ENCODE measurements at regions not wholly inside any gene's neighbourhood (a gene's known extent, or its start where the extent isn't known, plus 50 kb on each side); places are given as distances from the start of the nearest gene placed in this dataset.

DNA sequence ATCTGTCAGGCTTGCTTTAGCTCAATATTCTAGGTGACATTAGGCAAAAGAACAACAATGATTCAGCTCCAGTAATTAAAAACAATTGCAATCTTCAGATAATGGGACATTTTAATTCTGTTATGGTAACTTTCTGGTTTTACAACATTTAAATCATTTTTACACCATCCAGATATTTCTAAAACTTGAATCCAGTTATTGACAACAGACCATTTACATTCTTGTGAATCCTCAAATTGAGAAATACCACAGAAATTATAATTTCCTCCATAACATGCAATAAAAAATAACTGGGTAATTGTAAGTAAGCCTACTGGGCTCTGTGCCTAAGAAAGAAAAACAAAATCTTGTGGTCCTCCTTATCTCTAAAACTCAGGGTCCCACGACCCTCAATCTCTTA lies 195.0 kb upstream of the S100G start:
- no peak for DNase-seq

DNA sequence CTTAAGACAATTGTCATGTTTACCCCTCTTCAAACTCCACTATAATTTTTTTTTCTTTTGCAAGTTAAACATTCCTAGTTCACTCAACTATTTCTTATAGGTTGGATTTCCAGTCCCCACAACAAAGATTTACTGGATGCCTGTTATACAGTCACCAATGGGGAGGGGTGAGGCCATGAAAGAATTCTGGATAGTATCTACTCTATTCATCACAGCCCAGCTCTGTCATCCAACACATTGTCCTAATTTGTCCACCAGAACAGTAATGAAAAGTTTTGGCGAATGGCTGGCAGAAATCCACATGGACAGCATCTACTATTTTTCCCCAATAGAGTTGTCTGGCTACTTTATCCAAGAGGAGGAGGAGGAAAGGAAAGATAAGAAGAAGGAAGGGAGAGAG lies 192.7 kb upstream of the S100G start:
- no peak for DNase-seq

DNA sequence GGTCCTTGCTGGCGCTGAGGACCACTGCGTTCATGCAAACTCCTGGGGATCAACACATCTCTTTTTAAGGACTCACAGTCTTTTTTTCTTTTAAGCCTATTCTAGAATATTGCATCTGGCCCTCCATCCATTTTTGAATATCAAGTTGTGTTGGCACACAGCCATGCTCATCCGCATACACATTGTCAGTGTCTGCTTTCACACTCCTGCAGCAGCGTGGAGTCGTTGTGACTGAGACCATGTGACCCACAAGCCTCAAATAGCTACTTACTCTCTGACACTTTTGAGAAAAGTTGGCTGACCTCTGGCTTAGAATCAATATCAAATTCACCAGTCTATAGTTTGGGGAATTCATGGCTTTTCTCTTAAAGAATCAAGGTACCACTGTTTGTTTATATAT lies 191.8 kb upstream of the S100G start:
- no peak for DNase-seq

DNA sequence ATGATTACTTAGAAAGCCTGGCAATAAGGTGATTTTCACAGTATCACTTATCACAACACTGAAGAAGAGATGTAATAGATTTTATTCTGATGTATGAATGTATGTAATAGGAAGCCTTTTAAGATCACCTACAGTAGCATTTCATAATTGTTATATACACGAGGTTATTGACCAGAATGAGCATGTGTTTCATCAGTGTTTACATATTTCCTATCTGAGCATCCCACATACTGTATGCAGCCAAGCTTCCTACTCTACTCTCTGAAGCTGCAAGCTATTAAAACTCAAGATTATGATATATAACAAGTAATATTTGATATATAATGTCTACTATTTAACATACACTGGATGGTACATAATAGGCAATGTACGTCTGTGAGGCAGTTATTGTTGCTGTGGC lies 190.9 kb upstream of the S100G start:
- DNase-seq: no peak

DNA sequence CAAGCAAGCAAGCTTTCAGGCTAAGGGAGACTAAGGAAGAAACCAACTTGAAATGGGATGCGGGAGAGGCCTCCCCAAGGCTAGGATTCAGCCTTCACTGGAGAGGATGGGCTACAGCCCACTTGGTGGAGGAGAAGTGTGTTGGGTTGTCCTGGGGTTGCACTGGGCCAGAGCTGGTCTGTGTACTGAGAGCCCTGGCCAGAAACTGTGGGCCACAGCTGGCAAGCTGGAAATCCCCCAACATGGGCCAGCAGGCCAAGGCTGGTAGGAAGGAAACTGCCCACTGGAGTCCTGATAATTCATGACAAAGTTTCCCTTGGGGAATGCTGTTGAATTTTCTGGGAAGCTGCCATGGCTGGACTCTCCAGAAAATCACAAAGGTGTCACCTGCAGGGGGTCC lies 188.0 kb upstream of the S100G start:
- DNase-seq: no peak

DNA sequence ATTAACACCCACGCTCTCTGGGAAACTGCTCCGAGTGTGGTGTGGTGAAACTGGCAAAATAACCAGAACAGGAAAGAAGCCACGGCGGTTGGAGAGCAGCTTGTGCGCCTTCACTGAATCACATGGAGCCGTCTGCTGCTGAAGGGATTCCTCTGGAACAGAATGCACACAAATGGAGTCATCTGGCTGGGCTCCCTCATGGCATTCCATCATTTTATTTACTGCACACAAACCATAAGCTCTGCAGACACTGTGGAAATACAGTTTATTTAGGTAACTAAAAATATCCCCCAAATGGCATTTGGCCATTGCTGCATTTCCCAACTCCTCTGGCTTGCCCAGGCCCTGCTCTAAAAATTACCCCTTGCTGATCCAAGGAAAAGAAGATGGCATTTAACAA lies 187.0 kb upstream of the S100G start:
- DNase-seq: peak; percentile 69

DNA sequence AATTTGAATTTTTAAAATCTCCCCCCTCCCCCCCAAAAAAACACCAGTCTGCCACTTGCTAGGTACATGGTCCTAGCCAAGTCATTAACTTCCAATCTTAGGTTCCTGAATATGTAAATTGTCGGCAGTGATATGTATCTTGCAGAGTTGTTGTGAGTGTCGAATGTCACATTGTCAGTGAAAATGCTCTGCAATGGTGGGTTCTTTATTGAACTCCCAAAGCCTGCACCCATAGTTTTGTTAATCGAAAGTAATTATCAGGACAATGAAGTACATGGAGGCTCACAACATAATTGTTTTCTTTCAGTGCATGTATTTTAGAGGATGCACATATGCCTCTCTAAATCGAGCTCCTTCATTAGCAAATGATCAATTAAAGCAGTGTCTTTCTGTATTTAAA lies 185.6 kb upstream of the S100G start:
- no peak for DNase-seq

DNA sequence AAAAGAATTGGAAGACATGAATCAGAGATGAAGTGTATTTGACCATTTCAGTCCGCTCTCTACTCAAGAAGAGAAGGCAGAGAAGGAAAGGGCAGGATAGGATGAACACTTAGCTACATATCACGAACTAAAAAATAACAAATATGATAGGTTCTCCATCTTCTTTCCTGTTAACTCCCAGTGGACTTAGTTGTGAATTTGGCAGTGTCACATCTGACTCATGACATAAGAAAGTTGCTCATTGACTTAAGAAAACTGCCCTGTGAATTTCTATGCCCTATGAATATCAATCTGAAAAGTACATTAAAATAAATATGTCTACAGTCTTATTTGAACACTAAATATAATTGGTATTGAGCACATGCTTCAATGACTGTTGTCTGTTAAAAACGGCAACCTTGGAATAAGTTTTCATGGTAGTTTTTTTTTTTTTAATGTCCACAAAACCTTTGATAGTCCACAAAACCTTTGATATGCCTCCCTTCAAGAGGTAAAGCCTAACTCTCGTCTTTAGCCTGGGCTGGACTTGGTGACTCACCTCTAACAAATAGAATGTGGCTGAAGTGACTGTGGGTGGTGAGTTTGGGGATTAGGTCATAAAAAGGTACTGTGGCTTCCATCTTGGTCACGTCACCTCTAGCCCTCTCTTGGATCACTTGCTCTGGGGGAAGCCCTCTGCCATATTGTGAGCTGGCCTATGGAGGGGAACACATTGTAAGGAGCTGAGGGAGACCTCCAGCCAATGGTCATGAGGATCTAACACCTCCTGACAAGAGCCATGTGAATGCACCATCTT lies 184.7 kb upstream of the S100G start:
- DNase-seq: no peak

DNA sequence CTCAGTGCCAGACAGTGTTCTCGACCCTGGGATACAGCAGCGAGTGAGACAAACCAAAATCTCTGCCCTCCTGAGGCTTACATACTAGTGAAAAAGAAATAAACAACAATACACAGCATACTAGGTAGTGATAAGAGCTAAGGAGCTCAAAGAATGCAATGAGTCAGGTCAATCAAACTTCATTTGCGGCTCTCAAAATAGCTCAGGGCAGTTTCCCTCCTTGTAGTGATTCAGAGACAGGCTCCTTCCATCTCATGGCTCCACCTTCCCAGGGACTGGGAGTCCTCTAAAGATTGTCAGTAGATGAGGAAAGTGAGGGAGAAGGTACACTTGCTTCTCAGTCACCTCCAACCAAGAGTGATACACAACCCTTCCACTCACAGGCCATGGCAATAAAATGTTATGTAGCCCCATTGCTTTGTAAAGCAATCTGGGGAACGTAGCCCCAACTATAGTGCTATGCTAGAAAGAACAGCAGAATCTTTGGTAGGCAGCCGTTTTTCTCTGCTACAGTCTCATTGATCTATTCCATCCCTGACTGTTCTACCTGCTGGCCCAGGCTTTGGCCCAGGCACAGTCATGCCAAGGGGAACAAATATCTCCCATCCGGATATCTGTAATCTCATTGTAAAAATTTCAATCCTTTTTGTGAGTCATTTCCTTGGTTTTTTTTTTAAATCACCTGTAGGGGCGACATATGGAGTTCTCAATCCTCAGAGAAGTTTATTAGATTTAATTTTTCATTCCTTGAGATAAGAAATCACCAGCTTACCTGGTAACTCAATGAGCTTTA lies 183.1 kb upstream of the S100G start:
- peak; percentile 39 for DNase-seq

DNA sequence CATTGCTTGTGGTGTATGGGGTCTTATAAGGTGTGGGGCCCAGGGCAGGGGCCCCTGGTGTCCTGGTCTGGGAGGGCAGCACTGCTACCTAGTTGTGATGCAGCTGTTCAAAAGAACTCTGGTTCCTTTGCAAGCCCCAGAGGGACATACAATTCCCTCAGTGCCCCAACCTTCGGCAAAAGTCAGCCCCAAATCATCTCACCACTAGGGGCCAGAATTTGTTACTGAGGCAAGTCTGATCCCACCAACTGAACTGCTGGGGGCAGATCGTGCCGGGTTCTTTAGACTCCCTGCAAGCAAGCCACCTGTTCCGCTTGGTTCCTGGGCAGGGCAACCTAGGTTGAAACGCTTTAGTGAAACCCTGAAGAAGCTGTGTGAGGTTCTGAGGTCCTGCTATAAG lies 180.1 kb upstream of the S100G start:
- no peak for DNase-seq

DNA sequence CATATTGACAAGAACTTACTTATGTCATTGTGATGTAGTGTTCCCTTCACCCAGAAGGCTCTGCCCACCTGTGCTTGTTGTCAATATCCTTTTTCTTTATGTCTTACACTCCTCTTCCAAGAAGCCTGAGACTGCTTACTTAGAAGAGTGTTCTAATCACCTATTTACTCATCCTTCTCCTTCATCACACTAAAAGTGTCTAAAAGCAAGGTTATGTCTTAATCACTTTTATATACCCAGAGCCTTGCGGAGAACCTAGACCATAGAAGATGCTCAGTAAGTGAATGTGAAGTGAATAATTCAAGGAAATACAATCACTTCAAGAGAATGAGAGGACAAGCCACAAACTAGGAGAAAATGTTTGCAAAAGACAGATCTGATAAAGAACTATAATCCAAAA lies 177.6 kb upstream of the S100G start:
- no peak for DNase-seq

DNA sequence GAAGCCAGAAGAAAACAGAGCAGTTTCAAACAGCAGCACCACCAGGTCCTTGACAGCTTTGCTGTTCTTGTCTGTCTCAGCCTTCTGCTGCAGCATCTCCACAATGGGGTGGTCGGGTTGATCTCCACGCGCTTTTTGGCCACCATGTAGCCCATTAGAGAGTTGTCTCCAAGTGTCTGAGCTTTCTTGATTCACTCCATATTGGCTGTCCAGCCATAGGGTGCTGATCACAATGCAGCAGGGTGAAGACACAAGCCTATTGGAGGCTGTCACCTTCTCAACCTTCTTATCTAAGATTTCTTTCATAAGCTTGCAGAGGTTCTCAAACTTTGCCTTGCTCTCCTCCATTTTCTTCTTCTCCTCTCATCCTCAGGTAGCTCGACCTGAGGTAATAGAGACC lies 175.4 kb upstream of the S100G start:
- no peak for DNase-seq

DNA sequence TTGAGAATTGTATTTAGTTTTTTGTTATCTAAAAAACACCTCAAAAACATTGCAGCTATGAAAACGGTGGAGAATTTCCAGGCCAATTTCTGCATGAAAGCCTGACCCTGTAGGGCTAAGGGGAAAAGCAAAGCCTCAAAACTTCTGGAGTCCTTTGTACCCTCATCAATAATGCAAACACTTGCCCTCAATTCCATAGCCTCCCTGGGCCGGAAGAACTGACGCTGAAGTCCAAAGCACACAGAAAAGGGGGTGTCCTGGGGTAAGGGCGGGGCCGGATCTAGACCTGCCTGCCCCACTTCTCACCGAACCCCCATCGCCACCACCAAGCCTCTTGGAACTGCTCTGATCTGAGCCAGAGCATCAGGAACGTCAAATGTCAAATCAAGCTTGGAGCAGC lies 173.9 kb upstream of the S100G start:
- no peak for DNase-seq

DNA sequence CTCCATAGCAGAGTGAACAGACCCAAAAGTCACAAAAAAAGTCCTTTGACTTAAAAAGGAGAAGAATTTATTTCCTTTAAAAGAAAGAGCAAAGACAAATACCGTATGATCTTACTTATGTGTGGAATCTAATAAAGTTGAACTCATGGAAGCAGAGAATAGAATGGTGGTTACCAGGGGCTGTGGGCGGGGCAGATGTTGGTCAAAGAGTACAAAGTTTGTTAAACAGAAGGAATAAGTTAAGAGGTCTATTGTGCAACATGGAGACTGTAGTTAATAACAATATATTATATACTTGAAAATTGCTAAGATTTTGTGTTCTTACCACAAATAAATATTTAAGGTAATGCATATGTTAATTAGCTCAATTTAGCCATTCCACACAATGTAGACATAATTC lies 173.3 kb upstream of the S100G start:
- no peak for DNase-seq

DNA sequence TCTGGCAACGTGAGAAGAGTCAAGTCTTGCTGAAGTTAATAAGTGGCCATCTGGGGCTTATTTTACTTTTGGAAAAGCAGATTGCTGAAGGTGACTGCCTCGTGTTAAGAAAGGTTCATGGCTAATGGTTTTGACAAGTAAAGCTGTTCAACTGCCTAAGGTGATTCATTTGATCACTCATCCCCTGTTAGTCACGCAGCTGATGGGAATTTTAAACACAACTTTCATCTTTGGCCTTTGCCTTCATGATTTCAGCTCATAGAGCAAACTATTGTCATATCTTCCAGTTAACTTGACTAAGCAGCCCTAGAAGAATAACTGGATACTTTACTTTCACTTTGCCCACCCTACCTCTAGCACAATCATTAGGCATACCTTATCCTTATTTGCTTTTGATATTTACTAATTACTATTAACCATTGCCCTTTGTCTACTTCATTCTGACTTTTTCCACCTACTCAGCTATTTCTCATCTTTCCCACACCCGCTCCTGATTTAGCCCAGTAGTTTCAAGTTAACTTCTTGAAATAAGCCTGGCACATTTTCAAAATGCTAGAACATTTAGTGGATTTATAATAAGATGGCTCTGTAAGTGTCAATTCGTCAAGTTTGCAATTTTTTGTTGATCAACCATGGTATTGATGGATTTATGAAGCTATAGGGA lies 170.6 kb upstream of the S100G start:
- DNase-seq: peak; percentile 73

DNA sequence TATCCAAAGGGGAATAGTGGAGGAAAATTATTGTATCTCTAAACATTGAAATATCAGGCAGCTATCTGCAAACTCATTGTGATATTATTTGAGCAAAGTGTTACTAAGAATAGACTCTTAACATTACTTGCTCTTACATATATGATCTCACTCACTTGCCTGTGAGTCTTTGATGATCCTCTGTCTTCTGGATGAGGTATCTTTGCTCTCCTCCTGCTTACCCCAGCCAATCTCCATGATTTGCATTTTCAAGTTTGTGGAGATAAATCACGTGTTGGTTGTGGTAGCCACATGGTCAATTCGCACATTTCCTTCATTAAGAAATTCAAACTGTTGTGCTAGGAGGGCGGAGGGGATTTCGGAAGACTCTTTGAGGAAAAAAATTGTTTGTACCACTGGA lies 169.9 kb upstream of the S100G start:
- DNase-seq: no peak

DNA sequence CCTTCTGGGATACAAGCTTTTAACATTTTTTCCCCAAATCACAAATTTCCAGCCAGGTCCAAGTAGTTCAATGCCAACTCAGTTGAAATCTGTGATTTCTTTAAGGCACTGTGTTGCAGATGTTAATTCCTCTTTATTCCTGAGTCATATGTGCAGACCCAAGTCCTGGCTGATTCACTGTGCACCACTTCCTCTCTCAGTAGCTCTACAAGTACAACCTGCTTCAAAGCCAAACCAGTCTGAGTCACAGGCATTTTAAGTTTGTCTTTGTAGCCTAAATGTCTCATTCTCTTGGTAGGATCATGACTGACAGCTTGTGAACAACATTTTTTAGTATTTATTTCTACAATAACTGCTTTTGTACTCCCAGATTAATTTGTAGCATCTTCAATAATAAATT lies 165.6 kb upstream of the S100G start:
- DNase-seq: peak; percentile 95

DNA sequence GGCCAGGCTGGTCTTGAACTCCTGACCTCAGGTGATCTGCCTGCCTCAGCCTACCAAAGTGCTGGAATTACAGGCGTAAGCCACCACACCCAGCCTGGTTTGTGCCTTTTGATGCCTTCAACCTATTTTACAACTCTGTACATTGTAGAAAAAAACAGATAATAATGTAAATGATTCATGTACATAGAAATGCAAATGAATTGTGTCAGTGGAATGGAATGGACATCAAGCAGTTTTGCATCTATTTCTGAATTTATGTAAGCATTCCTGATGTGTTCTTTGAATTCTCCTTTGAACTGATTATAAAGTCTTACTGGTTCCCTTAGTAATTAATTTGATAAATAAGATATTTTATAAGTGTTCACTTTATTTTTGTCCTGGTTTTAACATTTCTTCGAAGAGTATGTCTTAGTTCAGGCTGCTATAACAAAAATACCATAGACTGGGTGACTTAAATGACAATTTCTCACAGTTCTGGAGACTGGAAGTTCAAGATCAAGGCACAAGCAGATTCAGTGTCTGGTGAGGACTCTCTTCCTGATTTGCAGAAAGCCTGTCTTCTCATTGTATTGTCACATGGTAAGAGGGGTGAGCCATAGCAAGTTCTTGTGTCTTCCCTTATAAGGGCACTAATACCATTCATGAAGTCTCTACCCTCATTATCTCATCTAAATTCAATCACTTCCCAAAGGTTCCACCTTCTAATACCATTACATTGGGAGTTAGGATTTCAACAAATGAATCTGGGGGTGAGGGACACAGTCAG lies 162.2 kb upstream of the S100G start:
- peak; percentile 61 for DNase-seq

DNA sequence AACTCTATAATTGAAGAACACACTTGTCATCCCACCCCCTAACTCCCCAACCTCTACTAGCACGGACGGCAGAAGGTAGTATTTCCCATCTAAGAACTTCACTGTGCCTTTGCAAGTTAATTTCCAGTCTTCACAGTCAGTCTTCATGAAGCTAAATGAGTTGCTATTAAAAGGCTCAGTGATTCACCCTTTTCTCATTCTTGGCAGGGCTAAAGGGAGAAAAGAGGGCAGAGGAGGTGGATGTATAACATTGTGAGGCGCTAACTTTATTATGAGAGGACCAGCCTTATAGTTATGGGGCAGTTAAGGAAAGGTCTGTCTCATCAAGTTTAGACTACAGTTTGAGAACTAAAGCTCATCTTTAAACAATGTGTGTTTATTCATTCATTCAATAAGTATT lies 161.0 kb upstream of the S100G start:
- DNase-seq: peak; percentile 21

DNA sequence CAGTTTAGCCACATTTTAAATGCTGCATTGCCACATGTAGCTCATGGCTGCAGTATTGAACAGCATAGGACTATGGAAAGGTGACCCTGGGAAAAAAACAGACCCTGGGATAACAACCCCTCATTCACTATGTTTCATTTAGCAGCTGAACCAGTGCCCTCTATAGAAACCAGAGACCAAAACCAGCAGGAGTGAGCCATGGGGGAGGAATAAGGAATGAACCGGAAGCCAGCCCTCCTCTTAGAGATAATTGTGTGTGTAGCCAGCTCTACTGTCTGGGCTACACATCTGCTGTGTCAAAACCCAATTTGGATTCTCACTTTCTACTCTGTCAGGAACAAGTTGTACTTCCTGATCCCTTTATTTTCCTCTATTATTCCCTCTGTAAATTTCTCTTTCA lies 158.5 kb upstream of the S100G start:
- DNase-seq: no peak

DNA sequence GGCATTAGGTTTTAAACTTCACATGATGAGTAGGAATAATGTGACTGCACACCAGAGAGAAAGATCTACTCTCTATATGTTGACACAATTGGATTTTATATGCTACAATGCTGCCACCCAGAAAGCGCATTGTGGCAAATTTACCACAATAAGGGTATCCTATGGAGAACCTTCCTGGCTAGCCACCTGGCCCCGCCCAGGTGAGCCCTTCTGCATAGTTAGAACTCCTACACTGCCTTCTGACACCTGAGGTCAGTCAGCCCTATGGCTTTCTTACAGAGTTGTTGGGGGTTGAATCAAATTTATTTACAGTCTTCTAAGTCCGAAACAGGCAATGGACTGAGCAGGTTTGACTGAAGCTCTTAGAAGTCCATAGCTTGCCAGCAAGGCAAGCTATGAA lies 153.8 kb upstream of the S100G start:
- DNase-seq: no peak

DNA sequence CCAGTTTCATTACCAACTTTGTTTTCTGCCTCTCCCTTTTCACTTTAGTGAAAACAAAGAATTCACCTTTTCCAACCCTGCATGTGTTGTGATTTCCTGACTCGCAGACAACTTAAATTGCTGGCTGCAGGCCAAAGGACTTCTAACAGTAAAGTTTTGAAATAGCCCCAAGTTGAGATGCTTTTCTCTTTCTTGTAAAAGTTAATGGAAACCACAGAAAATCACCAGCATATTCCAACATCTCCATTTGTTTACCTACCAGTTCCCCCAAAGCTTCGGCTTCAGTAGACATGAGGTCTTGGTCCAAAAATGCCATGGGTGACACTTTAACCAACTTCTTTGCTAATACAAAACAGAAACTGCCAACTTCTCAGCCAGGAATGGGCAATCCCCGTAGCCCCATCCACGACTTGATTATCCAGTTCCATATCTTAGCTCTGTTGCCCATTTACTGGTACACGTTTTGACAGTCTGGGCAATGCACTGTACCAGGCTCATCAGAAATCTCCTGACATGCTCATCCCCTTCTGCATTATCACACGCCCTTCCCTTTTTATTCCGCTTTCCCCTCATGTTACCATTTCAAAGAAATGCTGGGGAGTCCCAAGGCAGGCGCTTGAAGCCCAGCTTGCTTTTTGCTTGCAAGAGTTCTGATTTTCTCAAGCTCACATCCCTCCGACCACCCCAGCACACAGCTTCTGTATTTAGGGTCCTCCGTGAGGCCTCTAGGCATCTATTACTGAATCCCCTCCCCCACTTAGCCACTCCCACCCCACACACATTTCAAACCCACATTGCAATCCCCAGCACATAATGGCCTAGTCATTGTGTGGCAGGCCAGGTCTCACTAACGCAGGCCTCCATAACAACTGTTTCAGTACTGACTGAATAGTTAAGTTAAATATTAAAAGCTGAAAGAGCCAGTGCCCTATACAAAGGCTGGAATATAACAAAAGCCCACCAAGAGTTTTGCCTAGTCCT lies 137.9 kb upstream of the S100G start:
- no peak for DNase-seq

Data from HCEC 1CT (cell line).